Keratinocyte (primary cell): ENCODE measurements at regions not wholly inside any gene's neighbourhood (a gene's known extent, or its start where the extent isn't known, plus 50 kb on each side); places are given as distances from the start of the nearest gene placed in this dataset.

Experiments used
- DNase-seq: peaks from one replicate; pipeline ENCODE4 v3.0.0-alpha.2; 2011; ENCODE audit warnings: low read depth, missing footprints, low spot score
- FAIRE-seq: peaks from 2 replicates; lab custom pipeline; 2011; peaks lifted over from hg19 to GRCh38; lab: Jason Lieb, UNC
- H2AFZ ChIP-seq: 2 replicates; pipeline ENCODE4 v1.6.0; 2012; ENCODE audit warnings: low read length, control low read depth, inconsistent platforms; ENCODE audit not compliant: control insufficient read depth
- H3K27ac ChIP-seq: 2 replicates; pipeline ENCODE4 v1.5.1; 2011; ENCODE audit warnings: low read length; ENCODE audit not compliant: control insufficient read depth, insufficient read depth
- H3K27me3 ChIP-seq: 3 replicates; pipeline ENCODE4 v1.6.0; 2011; ENCODE audit warnings: low read length; ENCODE audit not compliant: control insufficient read depth, insufficient read depth; ENCODE audit errors: extremely low read depth
- H3K36me3 ChIP-seq, 2 experiments: 2 replicates in 1 of 2; 3 replicates in 1 of 2; pipeline ENCODE4 v1.5.1; 2011; ENCODE audit warnings: low read length in 2 of 2, mild to moderate bottlenecking in 1 of 2; ENCODE audit not compliant: control insufficient read depth in 2 of 2, insufficient read depth in 2 of 2; ENCODE audit errors: extremely low read depth in 1 of 2
- H3K4me1 ChIP-seq: 3 replicates; pipeline ENCODE4 v1.5.1; 2011; ENCODE audit warnings: low read length; ENCODE audit not compliant: control insufficient read depth, insufficient read depth; ENCODE audit errors: extremely low read depth
- H3K4me2 ChIP-seq: 3 replicates; pipeline ENCODE4 v1.6.0; 2011; ENCODE audit warnings: low read depth, low read length; ENCODE audit not compliant: control insufficient read depth, insufficient read depth; ENCODE audit errors: extremely low read depth
- H3K4me3 ChIP-seq, 3 experiments: fragments of 200-600 bp in 1 of 3; sonication (generic) in 1 of 3; 2 replicates in 2 of 3; 3 replicates in 1 of 3; pipeline ENCODE4 v1.5.1; 2011 to 2016; ENCODE audit warnings: low read length in 3 of 3, mild to moderate bottlenecking in 3 of 3, control low read depth in 2 of 3, inconsistent platforms in 1 of 3, low read depth in 1 of 3, mixed read lengths in 1 of 3, mixed run types in 1 of 3, moderate library complexity in 1 of 3; ENCODE audit not compliant: control insufficient read depth in 2 of 3, insufficient read depth in 2 of 3; ENCODE audit errors: extremely low read depth in 1 of 3
- H3K79me2 ChIP-seq: 2 replicates; pipeline ENCODE4 v1.6.0; 2012; ENCODE audit warnings: low read length; ENCODE audit not compliant: control insufficient read depth, insufficient read depth
- H3K9ac ChIP-seq: 3 replicates; pipeline ENCODE4 v1.6.0; 2011; ENCODE audit warnings: low read length; ENCODE audit not compliant: control insufficient read depth, insufficient read depth; ENCODE audit errors: extremely low read depth
- H3K9me1 ChIP-seq: 3 replicates; pipeline ENCODE4 v1.6.0; 2011; ENCODE audit warnings: low read length; ENCODE audit not compliant: control insufficient read depth, insufficient read depth; ENCODE audit errors: extremely low read depth
- H3K9me3 ChIP-seq: 2 replicates; pipeline ENCODE4 v1.5.1; 2012; ENCODE audit warnings: low read depth, low read length; ENCODE audit not compliant: control insufficient read depth
- H4K20me1 ChIP-seq: 3 replicates; pipeline ENCODE4 v1.6.0; 2011; ENCODE audit warnings: low read length; ENCODE audit not compliant: control insufficient read depth, insufficient read depth; ENCODE audit errors: extremely low read depth
- CTCF ChIP-seq, 3 experiments: IDR thresholded peaks in 1 of 3; conservative IDR thresholded peaks in 1 of 3; optimal IDR thresholded peaks in 1 of 3; 2 replicates in 2 of 3; 3 replicates in 1 of 3; pipeline versions ENCODE3 to v1.5.1; 2011; ENCODE audit warnings: low read length in 3 of 3, mild to moderate bottlenecking in 3 of 3, moderate library complexity in 2 of 3, control low read depth in 1 of 3, inconsistent platforms in 1 of 3; ENCODE audit not compliant: insufficient read depth in 2 of 3; ENCODE audit errors: extremely low read depth in 1 of 3
- EZH2 ChIP-seq: IDR thresholded peaks from one replicate; pipeline ENCODE4 v1.6.1; 2012; ENCODE audit warnings: inconsistent platforms, mild to moderate bottlenecking, low read length, moderate library complexity
- dilution Hi-C: fragments of 300-500 bp; cut with MboI; formaldehyde crosslinking; loops from one replicate; pipeline ENCODE4 v1.7.0; 2020; ENCODE audit warnings: low sequenced_read_pairs; ENCODE audit not compliant: extremely low pct_ligation_motif_present

- H3K27me3 ChIP-seq: peaks cover 25% of the 10 kb centered on the region
- no peak overlapping the region for H3K4me2 ChIP-seq
- dilution Hi-C loops: no loop called here
- H3K9ac ChIP-seq: no peak overlapping the region
- H3K36me3 ChIP-seq: no peaks in the 10 kb centered on the region
- TF ChIP-seq EZH2 (no peak), CTCF (optimal IDR thresholded peaks at IDR 0.05 in 1 of 3, IDR thresholded peaks at IDR 0.05 in 1 of 3, conservative IDR thresholded peaks at IDR 0.05 in 1 of 3; ENCODE audit: extremely low read depth in 1 of 3, insufficient read depth in 2 of 3, low read length in 3 of 3) (no peak)
- H3K9me1 ChIP-seq: no peaks in the 10 kb centered on the region
- no peaks in the 10 kb centered on the region for H3K79me2 ChIP-seq
- no peak overlapping the region for H3K4me3 ChIP-seq
- no peak for DNase-seq
- peaks cover 11% of the 10 kb centered on the region for H3K4me1 ChIP-seq
- FAIRE-seq: no peak
- no peak overlapping the region for H2AFZ ChIP-seq
- H3K9me3 ChIP-seq: no peaks in the 10 kb centered on the region
- no peaks in the 10 kb centered on the region for H4K20me1 ChIP-seq
- no peak overlapping the region for H3K27ac ChIP-seq
These were observed 212.9 kb downstream of the TFAP2C start for GRCh38 chr20:56842056-56842455.

- peaks cover 14% of the 10 kb centered on the region for H3K27me3 ChIP-seq
- no peak overlapping the region for H3K9ac ChIP-seq
- DNase-seq (no peak), FAIRE-seq (no peak)
- no peaks in the 10 kb centered on the region for H3K36me3 ChIP-seq
- peaks cover 11% of the 10 kb centered on the region for H3K4me1 ChIP-seq
- H3K79me2 ChIP-seq: no peaks in the 10 kb centered on the region
- no peak overlapping the region for H3K4me3 ChIP-seq
- no peak for TF ChIP-seq CTCF (optimal IDR thresholded peaks at IDR 0.05 in 1 of 3, IDR thresholded peaks at IDR 0.05 in 1 of 3, conservative IDR thresholded peaks at IDR 0.05 in 1 of 3; ENCODE audit: extremely low read depth in 1 of 3, insufficient read depth in 2 of 3, low read length in 3 of 3)
- no peak for TF ChIP-seq EZH2
- no peak overlapping the region for H2AFZ ChIP-seq
- H4K20me1 ChIP-seq: no peaks in the 10 kb centered on the region
- H3K27ac ChIP-seq: no peak overlapping the region
- dilution Hi-C loops: no loop called here
- no peaks in the 10 kb centered on the region for H3K9me3 ChIP-seq
- H3K9me1 ChIP-seq: no peaks in the 10 kb centered on the region
- no peak overlapping the region for H3K4me2 ChIP-seq
These were observed 214.3 kb downstream of the TFAP2C start for GRCh38 chr20:56843386-56843785.
